GM12878 (cell line): ENCODE measurements at regions not wholly inside any gene's neighbourhood (a gene's known extent, or its start where the extent isn't known, plus 50 kb on each side); places are given as distances from the start of the nearest gene placed in this dataset.

Experiments
- ATAC-seq: fragments of 200-7000 bp; cut with Tn5 transposase; 3 replicates; pipeline ENCODE4 v1.9.1; 2020; ENCODE audit warnings: mild to moderate bottlenecking, moderate library complexity
- BruUV-seq: library from RNA; stranded (reverse); fragments of 400-500 nt; replicated peaks from 2 replicates; lab custom pipeline; 2021; lab: Mats Ljungman, UMichigan
- CTCF ChIA-PET: fragments of 300-600 bp; sonication (Branson Sonifier 250); formaldehyde crosslinking; extraction: SDS; loops from one replicate; lab custom pipeline; 2021; ENCODE audit warnings: inconsistent platforms; lab: Yijun Ruan, JAX
- POLR2A ChIA-PET: fragments of 350-600 bp; formaldehyde crosslinking; extraction: SDS; loops from one replicate; lab custom pipeline; 2021; ENCODE audit warnings: inconsistent platforms; lab: Charles Lee
- RAD21 ChIA-PET: fragments of 300-600 bp; sonication (Branson Sonifier 250); formaldehyde crosslinking; loops from one replicate; lab custom pipeline; 2023; ENCODE audit warnings: antibody characterized with exemption; ENCODE audit not compliant: unreplicated experiment; lab: Charles Lee
- SMC1A ChIA-PET: fragments of 300-600 bp; sonication (Branson Sonifier 250); formaldehyde crosslinking; loops from one replicate; lab custom pipeline; 2023; ENCODE audit not compliant: unreplicated experiment, uncharacterized antibody; lab: Charles Lee
- DNase-seq: peaks from one replicate; pipeline ENCODE4 v3.0.0-alpha.2; 2011; ENCODE audit warnings: low read depth, low spot score
- FAIRE-seq: peaks from 3 replicates; lab custom pipeline; 2011; peaks lifted over from hg19 to GRCh38; lab: Jason Lieb, UNC
- H2AFZ ChIP-seq: 2 replicates; pipeline ENCODE4 v1.6.0; 2011; ENCODE audit warnings: low read depth, low read length, control low read depth; ENCODE audit not compliant: control insufficient read depth
- H3K27ac ChIP-seq: 2 replicates; pipeline ENCODE4 v1.5.1; 2011; ENCODE audit warnings: control low read depth; ENCODE audit not compliant: control insufficient read depth, insufficient read depth
- H3K27me3 ChIP-seq, 2 experiments: replicated peaks in 1 of 2; 2 replicates each; pipeline versions ENCODE4 v1.6.0 to v1.6.1; 2011; ENCODE audit warnings: low read length in 1 of 2; ENCODE audit not compliant: control insufficient read depth in 2 of 2, insufficient read depth in 2 of 2
- H3K36me3 ChIP-seq, 2 experiments: 2 replicates each; pipeline ENCODE4 v1.5.1; 2011; ENCODE audit warnings: low read length in 1 of 2; ENCODE audit not compliant: control insufficient read depth in 2 of 2, insufficient read depth in 2 of 2
- H3K4me1 ChIP-seq: 2 replicates; pipeline ENCODE4 v1.6.1; 2011; ENCODE audit warnings: mild to moderate bottlenecking, low read length, moderate library complexity, mixed read lengths; ENCODE audit not compliant: control insufficient read depth, insufficient read depth
- H3K4me2 ChIP-seq: 2 replicates; pipeline ENCODE4 v1.6.0; 2011; ENCODE audit warnings: control low read depth; ENCODE audit not compliant: control insufficient read depth, insufficient read depth
- H3K4me3 ChIP-seq: fragments of 200-600 bp; sonication (generic); 2 replicates; pipeline ENCODE4 v1.5.1; 2016
- H3K79me2 ChIP-seq: 2 replicates; pipeline ENCODE4 v1.6.0; 2011; ENCODE audit warnings: low read length; ENCODE audit not compliant: control insufficient read depth, insufficient read depth
- H3K9ac ChIP-seq: 2 replicates; pipeline ENCODE4 v1.8.0; 2011; ENCODE audit warnings: low read length, control low read depth, mixed read lengths; ENCODE audit not compliant: control insufficient read depth, insufficient read depth
- H3K9me3 ChIP-seq: replicated peaks from 3 replicates; pipeline ENCODE4 v1.5.1; 2011; ENCODE audit warnings: mild to moderate bottlenecking, low read length; ENCODE audit not compliant: control insufficient read depth, insufficient read depth
- H4K20me1 ChIP-seq: 2 replicates; pipeline ENCODE4 v1.6.0; 2011; ENCODE audit not compliant: control insufficient read depth, insufficient read depth
- MXI1 ChIP-seq: fragments of 150-350 bp; IDR thresholded peaks from 2 replicates; pipeline ENCODE4 v1.6.1; 2011; ENCODE audit warnings: low read depth, mild to moderate bottlenecking, inconsistent platforms, low read length, improper control_type of control experiment
- NFXL1 ChIP-seq: fragments of 450-650 bp; IDR thresholded peaks from 2 replicates; pipeline ENCODE4 v1.6.1; 2017; ENCODE audit warnings: antibody characterized with exemption, mild to moderate bottlenecking, borderline replicate concordance
- NRF1 ChIP-seq: conservative IDR thresholded peaks from 2 replicates; pipeline ENCODE4 v1.6.1; 2011; ENCODE audit warnings: mild to moderate bottlenecking, low read depth, low read length, improper control_type of control experiment
- PRDM15 ChIP-seq: fragments of 450-650 bp; formaldehyde crosslinking; IDR thresholded peaks from 2 replicates; pipeline ENCODE4 v1.4.0; 2020; ENCODE audit warnings: mild to moderate bottlenecking, moderate library complexity
- SKIL ChIP-seq: fragments of 450-650 bp; IDR thresholded peaks from 2 replicates; pipeline ENCODE4 v1.6.1; 2017; ENCODE audit warnings: mild to moderate bottlenecking, low read depth, inconsistent platforms; ENCODE audit not compliant: poor library complexity, severe bottlenecking
- SMAD5 ChIP-seq: IDR thresholded peaks from 2 replicates; pipeline ENCODE4 v1.6.1; 2016; ENCODE audit warnings: antibody characterized with exemption, low read depth
- TCF12 ChIP-seq: IDR thresholded peaks from 2 replicates; pipeline ENCODE4 v1.6.1; 2011; ENCODE audit warnings: low read depth, mild to moderate bottlenecking, low read length
- WGBS: methylation state at CpG from one replicate; pipeline ENCODE4 v1.1.6; 2016; ENCODE audit warnings: low lambda C conversion rate; ENCODE audit not compliant: insufficient replicate concordance, insufficient coverage; ENCODE audit errors: missing lambda C conversion rate; 5-methylcytosine and 5-hydroxymethylcytosine counted together
- in situ Hi-C: fragments of 300-500 bp; cut with MboI; formaldehyde crosslinking; loops from 9 replicates; pipeline ENCODE4 v1.14.3; 2018; ENCODE audit warnings: mixed read lengths
- intact Hi-C: fragments of 100-400 bp; cut with micrococcal nuclease; formaldehyde crosslinking; loops from one replicate; pipeline ENCODE4 v1.14.2; 2022; ENCODE audit not compliant: unreplicated experiment

DNA sequence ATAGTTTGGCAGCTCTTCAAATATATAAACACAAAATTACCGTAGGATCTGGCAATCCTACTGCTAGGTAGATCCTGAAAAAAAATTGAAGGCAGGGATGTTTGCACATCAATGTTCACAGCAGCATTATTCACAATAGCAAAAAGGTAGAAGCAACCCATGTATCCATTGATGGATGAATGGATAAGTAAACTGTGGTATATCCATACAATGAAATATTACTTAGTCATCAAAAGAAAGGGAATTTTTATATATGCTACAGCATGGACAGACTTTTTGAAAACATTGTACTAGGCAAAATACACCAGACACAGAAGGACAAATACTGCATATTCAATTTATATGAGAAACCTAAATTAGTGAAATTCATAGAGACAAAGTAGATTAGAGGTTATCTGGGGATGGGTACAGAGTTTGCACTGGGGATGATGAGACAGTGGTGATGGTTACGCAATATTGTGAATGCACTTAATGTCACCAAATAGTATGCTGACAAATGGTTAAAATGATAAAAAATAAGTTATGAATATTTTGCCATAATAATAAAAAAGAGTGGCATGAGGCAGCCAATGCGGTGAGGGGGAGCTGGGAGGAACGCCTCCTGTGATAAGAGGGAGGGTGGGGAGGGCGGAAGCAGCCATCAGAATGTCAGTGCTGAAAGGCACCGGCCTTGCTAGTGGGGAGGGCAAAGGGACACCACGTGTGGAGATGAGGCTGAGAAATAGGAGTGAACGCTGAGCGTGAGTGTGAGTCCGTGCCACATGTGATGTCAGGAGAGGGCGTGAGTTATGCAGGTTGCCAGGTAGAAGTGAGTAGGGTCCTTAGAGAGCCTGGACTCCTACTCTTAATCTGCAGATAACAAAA is 386.1 kb upstream of the PODXL start:
- ChIA-PET SMC1A (no interaction called here), RAD21 (no interaction called here), CTCF (interaction anchor here (1.3 kb wide), 1 partner anchor 83 kb away, joined by 4 read pairs; no protein-coding TSS in a partner anchor), POLR2A (no interaction called here)
- Histone ChIP-seq H2AFZ (no peak overlapping the region), H3K4me2 (no peak overlapping the region), H4K20me1 (no peaks in the 10 kb centered on the region), H3K9me3 (no peaks in the 10 kb centered on the region; the same call in 2 of the 3 replicates), H3K4me1 (no peaks in the 10 kb centered on the region; the same call in 1 of the 2 replicates), H3K36me3 (no peaks in the 10 kb centered on the region), H3K79me2 (no peaks in the 10 kb centered on the region), H3K9ac (no peak overlapping the region), H3K27ac (no peak overlapping the region), H3K4me3 (no peak overlapping the region), H3K27me3 (peaks cover 1 to 3% of the 10 kb centered on the region in 2 experiments; a peak in 1 of 4 replicates)
- TF ChIP-seq NRF1, result no peak
- ATAC-seq (no peak), DNase-seq (no peak), FAIRE-seq (no peak)
- no TSS peak for BruUV-seq
- intact Hi-C loops, result loop anchor here (10.0 kb wide), 1 partner anchor 642 kb away; no protein-coding TSS in a partner anchor
- WGBS, result 52% methylated on average over 11 of the region's 11 CpGs
- in situ Hi-C loops, result no loop called here

DNA sequence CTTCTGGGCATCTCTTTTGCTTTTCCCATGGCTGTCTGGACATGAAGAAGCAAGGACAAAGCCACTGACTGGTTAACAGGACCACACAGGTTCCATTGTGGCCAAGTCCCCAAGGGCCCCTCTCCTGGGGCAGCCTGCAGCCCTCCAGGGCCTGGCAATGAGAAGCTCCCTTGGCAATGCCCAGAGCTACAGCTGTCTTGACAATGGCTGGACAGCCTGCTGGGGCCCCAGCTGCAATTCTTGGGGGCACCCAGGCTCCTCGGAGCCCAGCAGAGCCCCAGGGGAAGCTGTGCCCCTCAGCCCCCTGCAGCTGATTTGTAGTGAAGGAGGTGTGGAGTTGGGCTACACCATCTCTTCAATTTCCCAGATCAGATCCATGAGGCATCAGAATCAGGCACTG is 384.9 kb upstream of the PODXL start:
- Histone ChIP-seq H3K79me2 (no peaks in the 10 kb centered on the region), H3K27me3 (peaks cover under 1 to 2% of the 10 kb centered on the region in 2 experiments; a peak in 1 of 4 replicates), H4K20me1 (no peaks in the 10 kb centered on the region), H3K27ac (no peak overlapping the region), H3K9me3 (no peaks in the 10 kb centered on the region; the same call in 2 of the 3 replicates), H3K9ac (no peak overlapping the region), H3K4me1 (no peaks in the 10 kb centered on the region; the same call in 1 of the 2 replicates), H3K4me3 (no peak overlapping the region), H3K36me3 (no peaks in the 10 kb centered on the region), H2AFZ (no peak overlapping the region), H3K4me2 (no peak overlapping the region)
- in situ Hi-C loops (no loop called here), intact Hi-C loops (loop anchor here (10.0 kb wide), 1 partner anchor 644 kb away; no protein-coding TSS in a partner anchor)
- CTCF ChIA-PET, result interaction anchor here (1.3 kb wide), 1 partner anchor 82 kb away, joined by 4 read pairs; no protein-coding TSS in a partner anchor
- RAD21 ChIA-PET, result no interaction called here
- FAIRE-seq (no peak), DNase-seq (no peak), ATAC-seq (no peak)
- SMC1A ChIA-PET, result no interaction called here
- POLR2A ChIA-PET, result no interaction called here
- 13% methylated on average over 1 of the region's 1 CpG for WGBS
- no TSS peak for BruUV-seq
- TF ChIP-seq MXI1 (no peak), TCF12 (no peak), NFXL1 (no peak), SMAD5 (no peak), PRDM15 (CRISPR knock-in tag) (no peak), SKIL (no peak)
